GM12874 (cell line): ENCODE measurements at regions not wholly inside any gene's neighbourhood (a gene's known extent, or its start where the extent isn't known, plus 50 kb on each side); places are given as distances from the start of the nearest gene placed in this dataset.

Experiments used
- TF ChIP-seq, protein P1 (sequence below): IDR thresholded peaks from 2 replicates; pipeline ENCODE4 v1.5.1; 2011; ENCODE audit warnings: low read depth, mild to moderate bottlenecking, control low read depth, low read length, moderate library complexity; ENCODE audit not compliant: insufficient read depth

DNA sequence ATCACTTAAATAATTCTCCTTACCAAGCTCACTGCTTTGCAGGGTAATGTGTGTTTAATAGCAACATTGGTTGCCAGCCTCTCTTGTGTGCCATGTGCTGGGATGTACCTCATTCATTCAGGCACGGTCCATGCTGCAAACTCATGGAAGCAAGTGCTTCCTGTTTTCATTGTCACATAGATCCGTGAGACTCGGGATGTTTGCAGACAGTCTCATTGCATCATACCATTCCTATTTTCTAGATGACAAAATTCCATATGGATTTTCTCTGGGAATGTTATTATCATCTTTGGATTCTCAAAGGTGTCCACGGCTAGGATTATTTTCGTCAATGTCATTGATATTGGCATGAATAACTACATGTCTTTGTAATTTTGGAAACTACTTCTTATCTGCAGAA is 60.0 kb upstream of the HDAC4 start:
- TF ChIP-seq, protein P1, sequence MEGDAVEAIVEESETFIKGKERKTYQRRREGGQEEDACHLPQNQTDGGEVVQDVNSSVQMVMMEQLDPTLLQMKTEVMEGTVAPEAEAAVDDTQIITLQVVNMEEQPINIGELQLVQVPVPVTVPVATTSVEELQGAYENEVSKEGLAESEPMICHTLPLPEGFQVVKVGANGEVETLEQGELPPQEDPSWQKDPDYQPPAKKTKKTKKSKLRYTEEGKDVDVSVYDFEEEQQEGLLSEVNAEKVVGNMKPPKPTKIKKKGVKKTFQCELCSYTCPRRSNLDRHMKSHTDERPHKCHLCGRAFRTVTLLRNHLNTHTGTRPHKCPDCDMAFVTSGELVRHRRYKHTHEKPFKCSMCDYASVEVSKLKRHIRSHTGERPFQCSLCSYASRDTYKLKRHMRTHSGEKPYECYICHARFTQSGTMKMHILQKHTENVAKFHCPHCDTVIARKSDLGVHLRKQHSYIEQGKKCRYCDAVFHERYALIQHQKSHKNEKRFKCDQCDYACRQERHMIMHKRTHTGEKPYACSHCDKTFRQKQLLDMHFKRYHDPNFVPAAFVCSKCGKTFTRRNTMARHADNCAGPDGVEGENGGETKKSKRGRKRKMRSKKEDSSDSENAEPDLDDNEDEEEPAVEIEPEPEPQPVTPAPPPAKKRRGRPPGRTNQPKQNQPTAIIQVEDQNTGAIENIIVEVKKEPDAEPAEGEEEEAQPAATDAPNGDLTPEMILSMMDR = no peak

DNA sequence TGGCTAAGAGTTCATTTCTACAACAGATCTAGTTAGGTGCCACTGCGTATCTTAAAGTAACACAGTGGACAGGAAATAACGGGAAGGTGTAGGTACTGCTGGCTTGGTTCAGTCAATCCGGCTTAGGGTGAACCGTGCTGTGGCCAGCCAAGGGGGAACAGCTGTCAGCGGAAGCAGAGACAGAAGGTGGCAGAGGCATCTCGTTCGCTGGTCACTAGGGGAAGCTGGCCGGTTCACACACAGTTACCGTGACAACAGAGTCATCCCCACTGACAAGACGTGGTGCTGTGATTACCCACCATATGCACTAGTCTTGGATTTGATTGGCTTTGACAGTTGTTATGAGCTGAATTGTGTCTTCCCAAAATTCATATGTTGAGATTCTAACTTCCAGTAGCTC is 58.8 kb upstream of the HDAC4 start:
- TF ChIP-seq, protein P1 = no peak

DNA sequence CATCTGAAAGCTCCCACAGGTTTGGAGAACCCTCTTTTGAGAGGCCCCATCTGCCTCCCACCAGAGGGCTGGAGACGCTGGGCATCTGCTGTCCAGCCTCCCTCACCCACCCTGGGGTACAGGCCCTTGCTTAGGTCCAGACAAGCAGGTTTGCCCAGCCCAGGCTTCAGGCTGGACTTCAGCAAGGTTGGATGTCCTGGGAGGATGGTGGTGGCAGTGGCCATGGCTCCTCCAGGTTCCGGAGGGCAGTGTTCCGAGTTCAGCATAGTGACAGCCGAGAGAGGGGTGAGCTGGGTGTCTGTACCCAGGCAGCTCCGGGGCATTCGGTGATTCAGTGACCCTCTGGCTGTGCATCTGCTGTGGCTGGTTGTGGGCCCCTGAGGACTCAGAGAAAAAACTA is 58.2 kb upstream of the HDAC4 start:
- TF ChIP-seq, protein P1 = no peak

DNA sequence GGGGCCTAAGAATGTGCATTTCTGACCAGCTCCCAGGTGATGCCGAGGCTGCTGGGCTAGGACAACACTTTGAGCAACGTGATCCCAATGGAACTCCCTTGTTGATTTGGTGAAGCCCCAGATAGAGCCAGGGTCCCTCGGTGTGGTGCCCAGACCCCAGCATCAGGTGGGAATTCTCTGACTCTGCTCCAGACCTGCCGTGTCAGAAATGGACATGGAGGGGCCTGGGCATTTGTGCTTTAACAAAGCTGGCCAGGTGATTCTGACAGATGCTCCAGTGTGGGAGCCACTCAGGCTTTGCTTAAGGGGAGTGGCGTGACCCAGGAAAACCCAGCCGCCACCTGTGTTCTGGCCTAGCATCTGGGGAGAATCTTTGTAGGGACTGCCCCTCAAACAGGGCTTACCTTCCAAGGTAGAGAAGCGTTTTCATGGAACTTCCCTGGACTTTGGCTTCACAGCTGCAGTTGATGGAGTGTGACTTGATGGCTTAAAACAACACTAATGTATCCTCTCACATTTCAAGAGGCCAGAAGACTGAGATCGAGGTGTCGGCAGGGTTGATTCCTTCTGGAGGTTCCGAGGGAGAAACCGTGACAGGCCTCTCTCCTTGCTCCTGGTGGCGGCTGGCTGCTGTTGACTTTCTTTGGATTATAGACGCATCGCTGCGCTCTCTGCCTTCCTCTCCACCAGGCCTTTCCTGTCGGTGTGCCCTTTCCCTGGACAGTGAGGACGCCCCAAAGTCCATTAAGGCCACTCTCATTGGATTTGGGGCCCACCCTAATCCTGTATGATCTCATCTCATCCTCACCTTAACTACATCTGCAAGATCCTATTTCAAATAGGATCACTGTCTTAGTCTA is 57.0 kb upstream of the HDAC4 start:
- TF ChIP-seq, protein P1 = no peak

DNA sequence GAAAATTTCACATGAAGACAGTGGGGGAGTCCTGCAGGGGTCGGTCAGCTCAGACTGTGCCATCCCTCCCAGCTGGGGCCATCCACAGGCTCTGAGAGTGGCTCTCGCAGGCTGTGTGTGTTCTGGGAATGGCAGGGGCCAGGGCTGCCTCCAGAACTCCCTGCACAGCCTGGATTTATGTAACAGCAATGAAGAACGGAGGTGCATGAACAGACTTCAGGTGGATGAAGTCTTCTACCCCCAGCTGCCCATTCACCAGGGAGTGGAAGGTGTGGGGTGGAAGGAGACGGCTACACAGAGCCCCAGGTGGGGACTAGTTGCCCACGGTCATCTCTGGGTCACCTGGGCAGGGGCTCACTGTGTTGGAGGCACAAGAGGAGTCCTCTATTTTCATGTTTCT is 56.1 kb upstream of the HDAC4 start:
- TF ChIP-seq, protein P1 = no peak

DNA sequence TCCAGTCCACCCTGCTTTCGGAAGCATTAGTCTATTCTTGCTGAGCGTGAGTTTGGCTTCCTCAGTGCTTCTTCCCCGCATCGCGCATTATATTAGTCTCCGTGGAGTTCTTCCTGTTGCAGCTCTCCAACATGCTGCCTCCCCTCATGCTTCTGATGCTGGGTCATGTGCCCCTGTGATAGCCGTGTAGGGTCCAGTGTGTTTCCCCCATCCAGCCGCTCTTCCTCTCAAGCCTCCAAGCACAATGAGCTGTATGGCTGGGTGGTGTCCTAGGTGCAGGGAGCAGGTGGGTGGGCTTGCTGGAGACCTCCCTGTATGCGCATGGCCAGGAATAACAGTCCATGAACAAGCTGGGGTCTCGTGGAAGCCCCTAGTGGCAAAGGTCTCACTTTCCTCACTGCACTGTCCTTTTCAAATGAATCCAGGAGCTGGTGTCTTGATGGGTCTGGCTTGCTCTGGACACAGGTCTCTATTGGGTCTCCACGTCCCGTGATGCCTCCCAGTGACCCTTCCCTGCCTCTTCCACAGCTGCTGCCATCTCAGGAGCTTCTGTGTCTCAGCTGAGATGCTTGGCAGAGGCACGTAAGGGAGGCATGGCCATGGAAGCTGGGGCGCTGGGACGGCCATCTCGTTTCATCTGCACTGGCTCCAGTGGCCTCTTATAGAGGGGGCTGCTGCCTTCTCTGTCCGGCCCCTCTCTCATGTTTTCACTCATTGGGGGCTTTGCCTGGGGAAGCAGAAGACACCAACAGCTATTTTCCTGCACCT is 54.8 kb upstream of the HDAC4 start:
- TF ChIP-seq, protein P1 = no peak

DNA sequence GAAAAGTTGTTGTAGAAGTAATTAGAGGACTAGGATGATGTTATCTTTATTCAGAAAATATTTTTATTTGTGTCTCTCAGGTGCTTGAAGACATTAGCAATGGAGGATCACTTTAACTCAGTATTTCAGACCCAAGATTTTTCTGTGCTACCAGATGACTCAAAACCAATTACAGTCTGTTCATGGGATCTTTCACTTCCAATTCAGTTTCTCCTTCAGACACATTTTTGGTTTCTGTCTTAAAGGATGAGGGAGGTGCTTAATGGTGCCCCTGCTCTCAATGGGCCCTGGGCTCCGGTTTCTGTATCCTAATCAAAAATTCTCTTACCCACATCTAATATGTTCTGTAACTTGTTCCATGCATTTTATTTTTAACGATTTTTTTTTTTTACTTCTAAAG is 53.7 kb upstream of the HDAC4 start:
- TF ChIP-seq, protein P1 = no peak
